MM.1S (cell line): ENCODE measurements at regions not wholly inside any gene's neighbourhood (a gene's known extent, or its start where the extent isn't known, plus 50 kb on each side); places are given as distances from the start of the nearest gene placed in this dataset.

ENCODE experiments used
- DNase-seq: peaks from one replicate; pipeline ENCODE4 v3.0.0-alpha.2; 2015
- H2AFZ ChIP-seq: fragments of 300-600 bp; sonication (generic); 2 replicates; pipeline ENCODE4 v1.6.0; 2016; ENCODE audit warnings: antibody characterized with exemption, low read length
- H3F3A ChIP-seq: fragments of 300-600 bp; sonication (generic); 2 replicates; pipeline ENCODE4 v1.6.1; 2016; ENCODE audit warnings: mild to moderate bottlenecking, antibody characterized with exemption, low read length, moderate library complexity, mixed read lengths; ENCODE audit not compliant: insufficient read depth
- H3K27ac ChIP-seq: fragments of 300-600 bp; sonication (generic); 2 replicates; pipeline ENCODE4 v1.5.1; 2016; ENCODE audit warnings: mild to moderate bottlenecking, low read length
- H3K27me3 ChIP-seq: fragments of 300-600 bp; sonication (generic); replicated peaks from 2 replicates; pipeline ENCODE4 v1.6.0; 2016; ENCODE audit warnings: low read length; ENCODE audit not compliant: insufficient read depth
- H3K36me3 ChIP-seq: fragments of 300-600 bp; sonication (generic); replicated peaks from 2 replicates; pipeline ENCODE4 v1.6.1; 2016; ENCODE audit warnings: mild to moderate bottlenecking, low read length, mixed read lengths; ENCODE audit not compliant: insufficient read depth
- H3K4me1 ChIP-seq: fragments of 300-600 bp; sonication (generic); 2 replicates; pipeline ENCODE4 v1.6.1; 2016; ENCODE audit warnings: low read length, mixed read lengths
- H3K4me2 ChIP-seq: fragments of 300-600 bp; sonication (generic); 2 replicates; pipeline ENCODE4 v1.6.0; 2016; ENCODE audit warnings: low read depth, low read length
- H3K4me3 ChIP-seq: fragments of 300-600 bp; sonication (generic); 2 replicates; pipeline ENCODE4 v1.5.1; 2016; ENCODE audit warnings: low read length, mixed read lengths
- H3K79me2 ChIP-seq: fragments of 300-600 bp; sonication (generic); 2 replicates; pipeline ENCODE4 v1.6.1; 2016; ENCODE audit warnings: mixed run types, low read length, mixed read lengths
- H3K9ac ChIP-seq: fragments of 300-600 bp; sonication (generic); 2 replicates; pipeline ENCODE4 v1.6.1; 2016; ENCODE audit warnings: low read length, mixed read lengths
- H3K9me2 ChIP-seq: fragments of 300-600 bp; sonication (generic); replicated peaks from 2 replicates; pipeline ENCODE4 v1.6.1; 2016; ENCODE audit warnings: mild to moderate bottlenecking, low read length, mixed read lengths; ENCODE audit not compliant: insufficient read depth
- H3K9me3 ChIP-seq: fragments of 300-600 bp; sonication (generic); replicated peaks from 2 replicates; pipeline ENCODE4 v1.6.1; 2016; ENCODE audit warnings: mild to moderate bottlenecking, low read length, mixed read lengths; ENCODE audit not compliant: insufficient read depth
- H4K20me1 ChIP-seq: fragments of 300-600 bp; sonication (generic); 2 replicates; pipeline ENCODE4 v1.6.1; 2016; ENCODE audit warnings: mild to moderate bottlenecking, low read length, moderate library complexity, mixed read lengths; ENCODE audit not compliant: insufficient read depth
- EZH2 ChIP-seq: fragments of 300-600 bp; sonication (generic); optimal IDR thresholded peaks from 2 replicates; pipeline ENCODE3; 2017; ENCODE audit warnings: low read depth, mild to moderate bottlenecking, antibody characterized with exemption, low read length, mixed read lengths
- EZH2phosphoT487 ChIP-seq: fragments of 300-600 bp; sonication (generic); IDR thresholded peaks from 2 replicates; pipeline ENCODE4 v1.6.1; 2018; ENCODE audit warnings: antibody characterized with exemption, low read length
- TF ChIP-seq, protein P1 (sequence below): fragments of 300-600 bp; sonication (generic); IDR thresholded peaks from 2 replicates; pipeline ENCODE4 v1.5.1; 2016; ENCODE audit warnings: antibody characterized with exemption, low read length, mixed read lengths

DNA sequence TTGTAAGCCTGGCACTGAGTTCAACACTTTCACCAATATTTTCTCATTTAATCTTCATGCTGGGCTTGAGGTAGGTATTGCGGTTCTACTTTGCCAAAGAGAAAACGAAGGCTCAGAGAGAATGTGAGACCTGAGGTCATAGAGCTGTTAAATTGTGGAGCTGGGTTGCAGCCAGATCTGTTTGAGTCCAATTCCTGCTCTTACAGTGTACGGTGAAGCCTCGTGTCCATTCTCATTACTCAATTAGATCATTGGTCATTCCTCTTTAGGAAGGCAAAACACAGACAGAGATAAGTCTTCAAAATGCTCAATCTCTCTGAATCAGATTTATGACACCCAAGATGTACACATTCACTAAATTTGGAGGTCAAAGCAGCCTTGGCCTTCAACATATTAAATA lies 559.0 kb upstream of the DAB1 start:
- Histone ChIP-seq H3K9ac (no peak overlapping the region), H3F3A (peaks cover 11% of the 10 kb centered on the region), H3K4me3 (no peak overlapping the region), H3K4me2 (no peak overlapping the region), H3K9me2 (no peaks in the 10 kb centered on the region), H2AFZ (no peak overlapping the region), H3K9me3 (no peaks in the 10 kb centered on the region), H3K4me1 (peaks cover 22% of the 10 kb centered on the region), H4K20me1 (no peaks in the 10 kb centered on the region), H3K27ac (no peak overlapping the region), H3K36me3 (no peaks in the 10 kb centered on the region), H3K79me2 (no peaks in the 10 kb centered on the region), H3K27me3 (no peaks in the 10 kb centered on the region)
- no peak for DNase-seq
- TF ChIP-seq, protein P1, sequence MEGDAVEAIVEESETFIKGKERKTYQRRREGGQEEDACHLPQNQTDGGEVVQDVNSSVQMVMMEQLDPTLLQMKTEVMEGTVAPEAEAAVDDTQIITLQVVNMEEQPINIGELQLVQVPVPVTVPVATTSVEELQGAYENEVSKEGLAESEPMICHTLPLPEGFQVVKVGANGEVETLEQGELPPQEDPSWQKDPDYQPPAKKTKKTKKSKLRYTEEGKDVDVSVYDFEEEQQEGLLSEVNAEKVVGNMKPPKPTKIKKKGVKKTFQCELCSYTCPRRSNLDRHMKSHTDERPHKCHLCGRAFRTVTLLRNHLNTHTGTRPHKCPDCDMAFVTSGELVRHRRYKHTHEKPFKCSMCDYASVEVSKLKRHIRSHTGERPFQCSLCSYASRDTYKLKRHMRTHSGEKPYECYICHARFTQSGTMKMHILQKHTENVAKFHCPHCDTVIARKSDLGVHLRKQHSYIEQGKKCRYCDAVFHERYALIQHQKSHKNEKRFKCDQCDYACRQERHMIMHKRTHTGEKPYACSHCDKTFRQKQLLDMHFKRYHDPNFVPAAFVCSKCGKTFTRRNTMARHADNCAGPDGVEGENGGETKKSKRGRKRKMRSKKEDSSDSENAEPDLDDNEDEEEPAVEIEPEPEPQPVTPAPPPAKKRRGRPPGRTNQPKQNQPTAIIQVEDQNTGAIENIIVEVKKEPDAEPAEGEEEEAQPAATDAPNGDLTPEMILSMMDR = no peak
- TF ChIP-seq EZH2 (no peak), EZH2phosphoT487 (no peak)

GRCh38 chr1:57976216-57976615 lies 552.4 kb upstream of the DAB1 start:
- Histone ChIP-seq H3F3A (no peaks in the 10 kb centered on the region), H3K9me3 (no peaks in the 10 kb centered on the region), H2AFZ (no peak overlapping the region), H3K27me3 (no peaks in the 10 kb centered on the region), H3K9me2 (no peaks in the 10 kb centered on the region), H3K9ac (no peak overlapping the region), H3K4me3 (no peak overlapping the region), H3K36me3 (no peaks in the 10 kb centered on the region), H3K4me2 (no peak overlapping the region), H3K79me2 (no peaks in the 10 kb centered on the region), H3K4me1 (no peaks in the 10 kb centered on the region), H3K27ac (no peak overlapping the region), H4K20me1 (no peaks in the 10 kb centered on the region)
- TF ChIP-seq EZH2 (no peak), EZH2phosphoT487 (no peak)
- TF ChIP-seq, protein P1 = no peak
- no peak for DNase-seq

GRCh38 chr1:57968321-57968720 lies 544.5 kb upstream of the DAB1 start:
- no peak overlapping the region for H3K9ac ChIP-seq
- H2AFZ ChIP-seq = no peak overlapping the region
- no peak for TF ChIP-seq EZH2
- TF ChIP-seq, protein P1 = no peak
- no peak for TF ChIP-seq EZH2phosphoT487
- no peaks in the 10 kb centered on the region for H4K20me1 ChIP-seq
- DNase-seq = no peak
- H3K4me3 ChIP-seq = no peak overlapping the region
- H3K36me3 ChIP-seq = no peaks in the 10 kb centered on the region
- H3F3A ChIP-seq = no peaks in the 10 kb centered on the region
- no peaks in the 10 kb centered on the region for H3K9me2 ChIP-seq
- no peaks in the 10 kb centered on the region for H3K79me2 ChIP-seq
- H3K27me3 ChIP-seq = no peaks in the 10 kb centered on the region
- no peaks in the 10 kb centered on the region for H3K4me1 ChIP-seq
- no peak overlapping the region for H3K4me2 ChIP-seq
- no peak overlapping the region for H3K27ac ChIP-seq
- no peaks in the 10 kb centered on the region for H3K9me3 ChIP-seq
